Activated T-helper 1 cell treated with anti-CD3 and anti-CD28 coated beads, Interleukin-2, amount 50 U/mL, for 16 hours (primary cell): ENCODE measurements at regions not wholly inside any gene's neighbourhood (a gene's known extent, or its start where the extent isn't known, plus 50 kb on each side); places are given as distances from the start of the nearest gene placed in this dataset.
"Not testable (repeated sequence)": the region's sequence is repeated elsewhere in the genome, so short reads cannot be mapped to it uniquely, and the experiment has no call there.

Experiments used
- DNase-seq, 2 donors: peaks; one replicate each; pipeline ENCODE4 v3.0.0-alpha.2; 2020; ENCODE audit warnings: low read depth in 1 of 2, low spot score in 1 of 2

- DNase-seq, result no peak
Measured at GRCh38 chr6:137313211-137313610, 94.0 kb upstream of the IFNGR1 start.

DNA sequence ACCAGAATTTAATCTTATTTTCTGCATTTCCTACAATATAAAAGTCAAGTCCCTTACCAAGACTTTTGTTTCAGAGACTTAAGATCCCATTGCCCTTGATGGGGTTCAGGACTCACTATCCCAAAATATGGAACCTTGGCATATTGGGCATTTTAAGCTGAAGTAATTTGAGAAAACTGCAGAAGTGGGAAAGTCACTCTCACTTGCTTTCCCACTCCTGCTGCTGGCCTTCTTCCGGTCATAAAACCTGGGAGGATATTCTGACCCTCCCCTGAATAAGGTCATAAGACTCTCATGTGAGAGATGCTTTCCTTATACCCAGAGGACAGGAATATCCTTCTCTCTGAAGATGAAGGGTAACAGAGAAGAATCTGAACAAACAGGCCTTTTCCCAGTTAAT is 92.8 kb upstream of the IFNGR1 start:
- DNase-seq, result no peak

DNA sequence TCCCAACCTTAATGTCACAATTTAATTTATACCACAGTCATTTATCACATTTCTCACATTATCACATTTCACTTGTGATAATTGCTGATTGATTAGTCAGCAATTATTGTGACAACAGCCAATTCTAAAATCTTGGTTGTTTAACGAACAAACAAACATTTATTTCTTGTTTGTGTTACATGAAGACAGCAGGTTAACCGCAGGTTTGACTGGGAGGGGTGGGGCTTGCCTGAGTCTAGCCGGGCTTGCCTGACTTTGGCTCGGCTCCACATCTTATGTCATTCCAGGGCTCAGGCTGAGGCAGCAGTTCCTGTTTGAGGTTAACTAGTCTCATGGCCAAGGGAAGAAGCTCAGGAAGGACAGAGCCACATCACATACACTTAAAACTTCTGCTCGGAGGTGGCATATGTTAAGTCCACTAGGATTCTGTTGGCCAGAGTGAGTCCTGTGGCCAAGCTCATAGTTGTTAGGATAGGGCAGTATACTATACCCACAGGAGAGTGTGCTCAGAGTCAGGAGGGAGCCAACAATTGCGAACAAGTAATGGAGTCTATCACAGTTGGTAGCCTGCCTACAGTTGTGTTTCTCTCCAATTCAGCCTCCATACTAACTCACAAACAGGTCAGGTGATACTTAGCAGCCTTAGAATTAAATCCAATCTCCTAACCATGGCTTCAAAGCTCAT is 90.0 kb upstream of the IFNGR1 start:
- DNase-seq, result no peak

DNA sequence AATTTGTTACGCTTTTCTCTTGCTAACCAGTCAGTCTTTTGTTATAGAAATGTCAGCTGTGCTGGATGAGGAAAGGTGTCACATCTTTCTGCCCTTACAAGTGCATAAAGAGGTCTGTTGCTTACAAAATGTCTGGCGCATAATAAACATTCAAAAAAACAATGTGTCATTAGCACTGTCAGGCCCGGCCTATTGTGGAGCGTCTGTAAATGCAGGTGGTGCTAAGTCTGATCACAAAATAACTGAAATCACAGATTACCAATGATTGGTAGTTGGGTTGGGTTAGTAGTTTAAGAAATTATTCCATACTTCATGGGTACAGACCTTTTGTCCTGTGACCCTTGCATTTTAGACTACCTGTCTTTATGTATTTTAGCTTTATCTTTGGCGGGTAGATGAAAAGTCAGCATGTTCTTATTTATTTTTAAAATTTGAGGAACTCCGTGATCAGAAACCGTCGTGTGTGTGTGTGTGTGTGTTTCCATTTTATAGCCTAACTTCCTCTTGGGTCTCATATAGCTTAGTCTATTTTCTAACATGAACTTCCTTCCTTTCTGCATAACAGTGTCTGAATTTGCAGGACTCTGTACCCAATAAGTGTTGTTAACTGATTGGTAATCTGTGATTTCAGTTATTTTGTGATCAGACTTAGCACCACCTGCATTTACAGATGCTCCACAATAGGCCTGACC is 88.1 kb upstream of the IFNGR1 start:
- no peak for DNase-seq

- no peak for DNase-seq
Measured at GRCh38 chr6:137305691-137306090, 86.5 kb upstream of the IFNGR1 start.

DNA sequence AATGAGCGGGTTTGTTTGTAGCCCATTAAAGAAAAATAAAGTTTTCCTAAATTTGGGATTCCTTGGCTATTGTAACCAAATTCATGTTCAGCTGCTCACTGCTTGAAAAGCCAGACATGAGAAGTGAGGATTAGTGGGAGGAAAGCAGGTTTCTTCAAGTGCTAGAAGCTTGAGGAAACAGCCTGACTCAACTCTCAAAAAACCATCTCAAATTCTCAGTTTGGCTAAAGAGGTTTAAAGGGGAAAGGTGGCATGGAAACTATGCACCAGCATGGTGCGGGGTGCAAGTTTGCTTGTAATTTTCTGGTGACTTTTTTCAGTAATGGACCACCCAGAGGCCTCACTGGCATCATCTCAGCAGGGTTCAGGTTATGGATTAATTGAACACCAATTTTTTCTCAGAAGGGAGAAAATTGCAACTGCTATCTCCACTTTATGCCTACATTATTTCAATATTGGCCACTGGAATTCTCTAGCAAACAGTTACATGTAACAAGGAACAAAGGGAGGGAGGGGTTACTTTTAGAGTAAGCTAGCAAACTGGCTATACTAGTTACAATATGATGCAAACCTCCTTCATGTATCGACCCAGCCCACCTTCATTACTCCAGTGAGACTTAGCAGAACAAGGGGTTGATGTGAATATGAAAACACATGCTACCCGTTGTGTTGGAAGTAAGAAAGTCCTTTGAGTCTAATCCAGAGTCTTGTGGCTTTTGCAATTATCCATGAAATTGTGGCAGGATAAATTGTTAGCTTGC is 85.0 kb upstream of the IFNGR1 start:
- no peak for DNase-seq

DNA sequence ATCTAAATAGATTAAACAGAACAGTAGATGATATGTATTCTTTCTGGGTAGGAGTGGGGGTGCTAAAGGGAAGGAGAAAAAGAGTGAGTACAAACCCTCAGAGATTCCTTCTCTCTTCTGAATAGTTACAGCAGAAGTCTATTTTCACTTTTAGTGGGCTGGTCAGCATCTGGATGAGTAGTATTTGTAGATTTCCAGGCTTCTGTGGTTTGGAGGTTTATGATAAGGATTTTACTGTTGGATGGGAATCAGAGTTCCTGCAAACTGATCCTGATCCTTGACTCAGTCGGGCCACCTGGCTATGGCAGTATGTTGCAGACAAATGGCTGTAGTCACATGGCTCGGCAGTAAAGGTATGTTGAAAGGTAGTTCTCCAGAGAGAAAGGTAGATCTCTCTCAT is 84.3 kb upstream of the IFNGR1 start:
- no peak for DNase-seq

DNA sequence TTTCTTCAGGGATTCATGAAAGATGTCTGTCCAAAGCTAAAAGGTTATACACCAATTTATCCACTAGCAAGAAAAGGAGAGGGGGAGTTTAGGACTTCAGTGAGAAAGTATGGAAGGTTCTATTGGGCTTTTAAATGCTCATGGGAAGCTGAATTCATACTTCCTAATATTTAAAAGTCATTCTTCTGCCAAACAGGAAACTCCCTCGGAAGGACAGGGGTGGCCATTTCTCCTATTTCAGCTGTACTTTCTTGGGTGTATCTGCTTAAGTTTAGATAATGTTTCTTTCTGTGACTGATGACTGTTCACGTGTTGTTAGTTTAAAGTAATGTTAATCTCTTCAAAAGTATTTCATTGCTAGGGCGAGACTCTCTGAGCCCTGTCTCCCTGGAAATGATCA is 80.5 kb upstream of the IFNGR1 start:
- no peak for DNase-seq

DNA sequence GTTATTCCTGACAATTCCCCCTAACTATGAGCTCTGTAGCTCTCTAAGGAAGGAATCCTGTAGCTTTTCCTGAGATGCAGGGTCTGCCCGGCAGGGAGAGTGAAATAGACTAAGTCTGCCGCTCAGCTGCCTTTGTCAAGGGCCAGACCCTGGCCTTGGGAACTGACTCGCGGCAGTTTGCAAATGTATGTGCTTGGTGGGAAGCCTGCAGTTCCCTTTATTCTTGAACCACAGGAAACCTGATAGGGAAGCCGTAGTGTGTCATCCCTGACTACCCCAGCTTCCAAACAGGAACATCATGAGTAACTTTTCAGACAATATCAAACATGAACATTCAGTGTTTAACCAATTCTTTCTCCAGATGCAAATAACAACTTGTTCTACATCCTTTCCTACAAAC is 78.7 kb upstream of the IFNGR1 start:
- no peak for DNase-seq

GRCh38 chr6:137292326-137292725 is 73.1 kb upstream of the IFNGR1 start:
- DNase-seq, result not testable (repeated sequence)

DNA sequence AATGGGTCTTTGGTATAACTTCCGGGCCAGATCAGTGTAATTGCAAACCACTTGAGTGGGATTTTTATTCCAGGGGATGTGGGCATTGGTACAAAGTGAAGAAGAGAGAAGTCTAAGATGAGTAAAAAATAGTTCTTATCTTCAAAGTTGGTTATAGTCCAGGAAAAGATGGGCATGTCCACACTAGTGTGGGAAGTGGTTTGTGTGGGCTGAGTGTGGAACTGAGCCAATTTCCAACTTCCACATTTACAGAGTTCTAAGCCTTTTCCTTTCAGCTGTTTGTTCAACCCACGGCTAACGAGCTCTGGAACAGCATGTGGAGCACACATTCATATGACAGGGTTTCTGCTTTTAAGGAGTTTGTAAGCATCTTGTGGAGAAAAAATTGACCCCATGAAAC is 72.3 kb upstream of the IFNGR1 start:
- no peak for DNase-seq

GRCh38 chr6:137290601-137291261 is 71.5 kb upstream of the IFNGR1 start:
- no peak for DNase-seq

GRCh38 chr6:137286916-137287315 is 67.7 kb upstream of the IFNGR1 start:
- DNase-seq, result no peak

GRCh38 chr6:137286368-137286767 is 67.2 kb upstream of the IFNGR1 start:
- no peak for DNase-seq

DNA sequence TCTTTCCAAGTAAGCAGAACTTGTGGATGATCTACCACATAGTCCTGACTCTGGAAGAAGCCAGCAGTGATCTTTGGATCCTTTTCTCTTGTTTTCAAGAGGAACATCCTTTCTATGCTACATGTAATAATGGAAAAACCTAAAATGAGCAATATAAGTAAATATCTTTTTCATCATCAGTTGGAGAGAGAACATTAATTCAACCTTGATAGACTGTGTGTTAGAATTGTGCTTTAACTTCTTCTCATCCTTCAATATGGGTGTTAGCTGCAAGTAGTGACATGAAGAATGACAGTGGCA is 65.6 kb upstream of the IFNGR1 start:
- DNase-seq, result no peak

GRCh38 chr6:137283940-137284810 is 65.0 kb upstream of the IFNGR1 start:
- no peak for DNase-seq

GRCh38 chr6:137283080-137283479 is 63.9 kb upstream of the IFNGR1 start:
- no peak for DNase-seq

DNA sequence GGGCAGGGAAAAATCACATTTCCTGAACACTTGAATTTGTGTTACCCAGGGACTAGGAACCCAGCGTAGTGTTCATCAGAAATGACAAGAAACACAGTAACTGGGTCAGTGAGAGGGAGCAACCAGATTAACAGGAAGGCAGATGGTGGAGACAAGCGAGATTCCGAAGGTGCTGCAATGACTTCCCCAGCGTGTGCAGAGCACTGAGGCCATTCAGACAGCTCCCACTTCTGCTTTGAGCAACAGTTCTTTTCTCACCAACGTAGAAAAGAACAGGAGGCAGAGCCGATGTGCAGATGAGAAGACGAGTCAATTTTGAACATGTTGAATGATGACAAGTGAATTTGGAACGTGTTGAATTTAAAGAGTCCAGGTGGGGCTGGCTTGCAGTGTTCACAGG is 63.1 kb upstream of the IFNGR1 start:
- no peak for DNase-seq

- not testable (repeated sequence) for DNase-seq
Measured at GRCh38 chr6:137279279-137279678, 60.1 kb upstream of the IFNGR1 start.

DNA sequence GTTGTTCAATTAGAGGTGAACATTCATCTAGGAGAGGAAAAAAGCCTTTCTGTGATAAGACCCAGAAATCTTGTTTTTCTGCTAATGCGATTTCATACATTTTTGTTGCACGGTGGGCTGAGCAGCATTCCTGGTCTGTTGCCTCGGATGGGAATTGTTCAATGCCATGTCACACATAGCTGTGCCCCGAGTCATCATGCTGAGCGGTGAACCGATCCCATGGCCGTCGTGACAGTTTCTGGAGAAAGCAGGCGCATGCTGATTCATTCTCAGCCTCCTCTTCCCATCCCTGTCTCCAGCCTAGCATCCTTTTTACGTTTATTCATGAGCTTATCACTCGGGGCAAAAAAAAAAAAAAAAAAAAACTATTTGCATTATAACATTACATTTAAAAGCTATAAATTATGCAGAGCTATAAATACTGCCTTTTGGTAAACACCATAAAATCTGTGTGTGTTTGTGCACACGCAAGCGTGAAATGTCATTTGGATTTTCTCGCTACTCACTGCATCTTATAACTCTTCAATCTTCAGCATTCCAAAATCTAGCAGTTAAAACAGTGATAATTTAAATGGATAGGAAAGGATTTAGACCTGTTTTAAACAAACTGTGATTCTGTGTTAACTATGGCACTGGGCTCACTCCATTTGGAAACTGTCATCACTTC is 58.9 kb upstream of the IFNGR1 start:
- no peak for DNase-seq
